SK-N-SH treated with all-trans-retinoic acid at 6 μM for 48 hours (cell line): ENCODE measurements at regions not wholly inside any gene's neighbourhood (a gene's known extent, or its start where the extent isn't known, plus 50 kb on each side); places are given as distances from the start of the nearest gene placed in this dataset.
"Not testable (repeated sequence)": the region's sequence is repeated elsewhere in the genome, so short reads cannot be mapped to it uniquely, and the experiment has no call there.

ENCODE experiments used
- ATAC-seq: fragments of 200-7000 bp; cut with Tn5 transposase; 3 replicates; pipeline ENCODE4 v1.9.1; 2020; ENCODE audit warnings: mild to moderate bottlenecking, moderate library complexity

- ATAC-seq: peak; percentile 62
Measured at GRCh38 chr16:16590654-16591318, 211.8 kb downstream of the NPIPA7 start.

- ATAC-seq: peak; percentile 92
Measured at GRCh38 chr16:16593156-16593863, 214.4 kb downstream of the NPIPA7 start.

GRCh38 chr16:16595029-16595718, 216.2 kb downstream of the NPIPA7 start:
- ATAC-seq: not testable (repeated sequence)

- ATAC-seq: not testable (repeated sequence)
Measured at GRCh38 chr16:16601239-16601638, 222.3 kb downstream of the NPIPA7 start.

GRCh38 chr16:16607401-16608082, 228.6 kb downstream of the NPIPA7 start:
- not testable (repeated sequence) for ATAC-seq

- ATAC-seq: not testable (repeated sequence)
Measured at GRCh38 chr16:16609627-16610026, 230.7 kb downstream of the NPIPA7 start.

- ATAC-seq: not testable (repeated sequence)
Measured at GRCh38 chr16:16610389-16610967, 231.5 kb downstream of the NPIPA7 start.

GRCh38 chr16:16613212-16613611, 234.3 kb downstream of the NPIPA7 start:
- ATAC-seq: not testable (repeated sequence)

- not testable (repeated sequence) for ATAC-seq
Measured at GRCh38 chr16:16614484-16614883, 235.5 kb downstream of the NPIPA7 start.

GRCh38 chr16:16618963-16619465, 240.1 kb downstream of the NPIPA7 start:
- not testable (repeated sequence) for ATAC-seq

- not testable (repeated sequence) for ATAC-seq
Measured at GRCh38 chr16:16624367-16624766, 245.4 kb downstream of the NPIPA7 start.

- not testable (repeated sequence) for ATAC-seq
Measured at GRCh38 chr16:16625140-16625539, 246.2 kb downstream of the NPIPA7 start.

- not testable (repeated sequence) for ATAC-seq
Measured at GRCh38 chr16:16627865-16628264, 248.9 kb downstream of the NPIPA7 start.

GRCh38 chr16:16638231-16638630, 259.3 kb downstream of the NPIPA7 start:
- ATAC-seq: not testable (repeated sequence)

GRCh38 chr16:16638714-16639113, 259.8 kb downstream of the NPIPA7 start:
- ATAC-seq: not testable (repeated sequence)

- not testable (repeated sequence) for ATAC-seq
Measured at GRCh38 chr16:16643828-16644227, 264.9 kb downstream of the NPIPA7 start.

GRCh38 chr16:16648002-16648401, 269.1 kb downstream of the NPIPA7 start:
- ATAC-seq: not testable (repeated sequence)

- ATAC-seq: not testable (repeated sequence)
Measured at GRCh38 chr16:16672180-16672812, 293.4 kb downstream of the NPIPA7 start.

- not testable (repeated sequence) for ATAC-seq
Measured at GRCh38 chr16:16674820-16675219, 295.9 kb downstream of the NPIPA7 start.

- not testable (repeated sequence) for ATAC-seq
Measured at GRCh38 chr16:16721849-16722248, 342.9 kb downstream of the NPIPA7 start.

GRCh38 chr16:16722666-16723065, 343.7 kb downstream of the NPIPA7 start:
- not testable (repeated sequence) for ATAC-seq
